Calu3 (cell line): ENCODE measurements at regions not wholly inside any gene's neighbourhood (a gene's known extent, or its start where the extent isn't known, plus 50 kb on each side); places are given as distances from the start of the nearest gene placed in this dataset.

Experiments used
- BruUV-seq: library from RNA; stranded (reverse); fragments of 400-500 nt; replicated peaks from 2 replicates; lab custom pipeline; 2021; lab: Mats Ljungman, UMichigan
- CTCF ChIA-PET: fragments of 300-600 bp; sonication (Branson Sonifier 250); formaldehyde crosslinking; loops from one replicate; lab custom pipeline; 2022; ENCODE audit warnings: antibody characterized with exemption; lab: Charles Lee
- DNase-seq: peaks from one replicate; pipeline ENCODE4 v3.0.0; 2022
- H3K27ac Mint-ChIP-seq: one replicate; pipeline ENCODE4 v1.8.0; 2022; ENCODE audit warnings: mixed read lengths; ENCODE audit not compliant: unreplicated experiment
- H3K27me3 Mint-ChIP-seq: one replicate; pipeline ENCODE4 v1.8.0; 2022; ENCODE audit warnings: mixed read lengths; ENCODE audit not compliant: unreplicated experiment
- H3K36me3 Mint-ChIP-seq: one replicate; pipeline ENCODE4 v1.8.0; 2022; ENCODE audit warnings: mild to moderate bottlenecking, moderate library complexity, mixed read lengths; ENCODE audit not compliant: insufficient read depth, unreplicated experiment
- H3K4me1 Mint-ChIP-seq: one replicate; pipeline ENCODE4 v1.8.0; 2022; ENCODE audit warnings: mild to moderate bottlenecking, low read depth, mixed read lengths; ENCODE audit not compliant: unreplicated experiment
- H3K4me3 Mint-ChIP-seq: one replicate; pipeline ENCODE4 v1.8.0; 2022; ENCODE audit warnings: mild to moderate bottlenecking, low read depth, moderate library complexity, mixed read lengths; ENCODE audit not compliant: unreplicated experiment
- H3K9me3 Mint-ChIP-seq: one replicate; pipeline ENCODE4 v1.8.0; 2022; ENCODE audit warnings: low read depth, mixed read lengths; ENCODE audit not compliant: unreplicated experiment
- CTCF ChIP-seq: fragments of 200-600 bp; IDR thresholded peaks from one replicate; pipeline ENCODE4 v1.8.0; 2022; ENCODE audit warnings: antibody characterized with exemption; ENCODE audit not compliant: unreplicated experiment
- intact Hi-C: fragments of 100-400 bp; cut with micrococcal nuclease; formaldehyde crosslinking; loops from one replicate; pipeline ENCODE4 v1.10.0; 2022; ENCODE audit not compliant: unreplicated experiment

GRCh38 chr10:125482637-125483036 is 200.3 kb downstream of the TEX36 start:
- H3K4me3 Mint-ChIP-seq, result no peak overlapping the region
- CTCF ChIA-PET, result no interaction called here
- intact Hi-C loops, result no loop called here
- no peak for DNase-seq
- BruUV-seq, result no TSS peak
- H3K36me3 Mint-ChIP-seq, result no peaks in the 10 kb centered on the region
- no peaks in the 10 kb centered on the region for H3K9me3 Mint-ChIP-seq
- no peaks in the 10 kb centered on the region for H3K4me1 Mint-ChIP-seq
- no peak overlapping the region for H3K27ac Mint-ChIP-seq
- no peak for TF ChIP-seq CTCF
- no peaks in the 10 kb centered on the region for H3K27me3 Mint-ChIP-seq

- no peak for TF ChIP-seq CTCF
- intact Hi-C loops, result no loop called here
- Mint-ChIP-seq H3K9me3 (no peaks in the 10 kb centered on the region), H3K27ac (no peak overlapping the region), H3K36me3 (no peaks in the 10 kb centered on the region), H3K4me1 (no peaks in the 10 kb centered on the region), H3K27me3 (no peaks in the 10 kb centered on the region), H3K4me3 (no peak overlapping the region)
- DNase-seq, result no peak
- BruUV-seq, result no TSS peak
- CTCF ChIA-PET, result no interaction called here
These were observed 200.9 kb downstream of the TEX36 start for GRCh38 chr10:125482108-125482507.

GRCh38 chr10:125479059-125479458 is 203.9 kb downstream of the TEX36 start:
- no peak for TF ChIP-seq CTCF
- Mint-ChIP-seq H3K27ac (no peak overlapping the region), H3K9me3 (no peaks in the 10 kb centered on the region), H3K4me3 (no peak overlapping the region), H3K27me3 (peaks cover 8% of the 10 kb centered on the region), H3K4me1 (no peaks in the 10 kb centered on the region), H3K36me3 (no peaks in the 10 kb centered on the region)
- no TSS peak for BruUV-seq
- peak; percentile 6 for DNase-seq
- intact Hi-C loops, result no loop called here
- CTCF ChIA-PET, result no interaction called here

- no peak for DNase-seq
- no peaks in the 10 kb centered on the region for H3K4me1 Mint-ChIP-seq
- intact Hi-C loops, result no loop called here
- H3K36me3 Mint-ChIP-seq, result no peaks in the 10 kb centered on the region
- CTCF ChIA-PET, result no interaction called here
- BruUV-seq, result no TSS peak
- H3K4me3 Mint-ChIP-seq, result no peak overlapping the region
- no peak for TF ChIP-seq CTCF
- no peaks in the 10 kb centered on the region for H3K9me3 Mint-ChIP-seq
- peaks cover 27% of the 10 kb centered on the region for H3K27me3 Mint-ChIP-seq
- H3K27ac Mint-ChIP-seq, result no peak overlapping the region
These were observed 207.1 kb downstream of the TEX36 start for GRCh38 chr10:125475815-125476214.
